Caco-2 (cell line): ENCODE measurements at regions not wholly inside any gene's neighbourhood (a gene's known extent, or its start where the extent isn't known, plus 50 kb on each side); places are given as distances from the start of the nearest gene placed in this dataset.

Source experiments
- BruUV-seq: library from RNA; stranded (reverse); fragments of 400-500 nt; replicated peaks from 2 replicates; lab custom pipeline; 2021; lab: Mats Ljungman, UMichigan
- CTCF ChIA-PET: fragments of 300-600 bp; sonication (Branson Sonifier 250); formaldehyde crosslinking; loops from one replicate; lab custom pipeline; 2022; ENCODE audit warnings: antibody characterized with exemption; lab: Charles Lee
- POLR2A ChIA-PET: fragments of 300-600 bp; sonication (Branson Sonifier 250); formaldehyde crosslinking; loops from one replicate; lab custom pipeline; 2022; ENCODE audit warnings: antibody characterized with exemption; lab: Charles Lee
- DNase-seq, 2 experiments: peaks; one replicate each; pipeline versions ENCODE4 v3.0.0 to v3.0.0-alpha.2; 2020 to 2022
- H3K27me3 ChIP-seq: replicated peaks from 2 replicates; pipeline ENCODE4 v1.6.0; 2011; ENCODE audit warnings: low read length; ENCODE audit not compliant: control insufficient read depth, insufficient read depth
- H3K36me3 ChIP-seq: 2 replicates; pipeline ENCODE4 v1.5.1; 2011; ENCODE audit warnings: low read length; ENCODE audit not compliant: control insufficient read depth, insufficient read depth
- H3K4me1 ChIP-seq: fragments of 250-450 bp; sonication (Bioruptor Pico); 2 replicates; pipeline ENCODE4 v1.5.1; 2020; ENCODE audit warnings: mild to moderate bottlenecking
- H3K4me3 ChIP-seq: 2 replicates; pipeline ENCODE4 v1.5.1; 2011; ENCODE audit warnings: low read depth, mild to moderate bottlenecking, control low read depth, low read length
- H3K9me3 ChIP-seq: fragments of 250-450 bp; sonication (Bioruptor Pico); 2 replicates; pipeline ENCODE4 v1.5.1; 2020; ENCODE audit warnings: mild to moderate bottlenecking, moderate library complexity
- H3K27ac Mint-ChIP-seq: one replicate; pipeline ENCODE4 v1.8.0; 2022; ENCODE audit warnings: mixed read lengths; ENCODE audit not compliant: unreplicated experiment
- H3K27me3 Mint-ChIP-seq: one replicate; pipeline ENCODE4 v1.8.0; 2022; ENCODE audit warnings: mixed read lengths; ENCODE audit not compliant: insufficient read depth, unreplicated experiment
- H3K36me3 Mint-ChIP-seq: one replicate; pipeline ENCODE4 v1.8.0; 2022; ENCODE audit warnings: mild to moderate bottlenecking, mixed read lengths; ENCODE audit not compliant: insufficient read depth, unreplicated experiment
- H3K4me1 Mint-ChIP-seq: one replicate; pipeline ENCODE4 v1.8.0; 2022; ENCODE audit warnings: low read depth, mixed read lengths; ENCODE audit not compliant: unreplicated experiment
- H3K4me3 Mint-ChIP-seq: one replicate; pipeline ENCODE4 v1.8.0; 2022; ENCODE audit warnings: mild to moderate bottlenecking, moderate library complexity, mixed read lengths; ENCODE audit not compliant: unreplicated experiment
- H3K9me3 Mint-ChIP-seq: one replicate; pipeline ENCODE4 v1.8.0; 2022; ENCODE audit warnings: mixed read lengths; ENCODE audit not compliant: unreplicated experiment
- intact Hi-C: fragments of 100-400 bp; cut with micrococcal nuclease; formaldehyde crosslinking; loops from one replicate; pipeline ENCODE4 v1.10.0; 2022; ENCODE audit not compliant: unreplicated experiment
- TF ChIP-seq, protein P1 (sequence below), 2 experiments: fragments of 200-600 bp in 1 of 2; IDR thresholded peaks; 1 replicate in 1 of 2; 2 replicates in 1 of 2; pipeline versions ENCODE4 v1.5.1 to v1.8.0; 2011 to 2022; ENCODE audit warnings: antibody characterized with exemption in 1 of 2, control low read depth in 1 of 2, inconsistent platforms in 1 of 2, low read depth in 1 of 2, low read length in 1 of 2, mild to moderate bottlenecking in 1 of 2, moderate library complexity in 1 of 2; ENCODE audit not compliant: insufficient read depth in 1 of 2, severe bottlenecking in 1 of 2, unreplicated experiment in 1 of 2

DNA sequence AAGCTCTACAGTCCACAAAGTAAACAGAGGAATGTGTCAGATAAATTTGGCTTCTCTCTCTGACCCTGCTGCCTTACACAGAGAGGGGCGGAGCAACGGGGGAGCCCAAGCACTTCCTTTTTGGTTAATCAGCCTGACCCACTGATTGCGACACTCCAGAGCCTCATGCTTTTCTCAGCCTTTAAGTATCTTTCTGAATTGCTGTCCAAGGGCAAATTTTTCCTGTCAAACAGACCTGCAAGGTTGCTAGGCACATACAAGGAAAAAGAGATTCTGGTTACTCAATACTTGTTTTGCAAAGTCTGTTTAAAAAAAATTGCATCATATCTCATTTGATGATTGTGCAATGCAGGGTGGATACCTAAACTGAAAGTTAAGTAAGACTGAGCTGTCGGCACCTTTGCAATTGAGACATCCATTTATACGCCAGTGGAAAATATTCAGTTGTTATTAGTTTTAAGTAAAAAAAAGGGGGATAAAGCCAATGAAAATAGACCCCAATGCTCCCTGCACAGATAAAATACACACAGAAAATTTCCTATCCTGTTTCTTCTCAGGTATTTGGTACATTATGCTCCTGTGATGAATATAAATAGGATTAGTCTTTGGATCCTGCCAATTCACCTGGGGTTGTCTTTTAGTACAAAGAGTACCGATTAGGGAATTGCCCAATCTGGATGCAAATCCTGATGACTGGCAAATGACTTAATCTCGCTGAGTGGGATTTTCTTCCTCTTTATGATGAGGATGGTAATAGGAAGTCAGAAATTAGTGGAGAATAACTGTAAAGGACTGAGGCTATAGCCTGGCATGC is 260.2 kb upstream of the TRIB2 start:
- no peak overlapping the region for H3K4me3 ChIP-seq
- H3K27me3 ChIP-seq: no peaks in the 10 kb centered on the region
- peaks cover 11% of the 10 kb centered on the region for H3K36me3 Mint-ChIP-seq
- CTCF ChIA-PET: interaction anchor here (1.0 kb wide), 1 partner anchor 23 kb away, joined by 4 read pairs; no protein-coding TSS in a partner anchor
- H3K4me1 Mint-ChIP-seq: peaks cover 23% of the 10 kb centered on the region
- H3K4me1 ChIP-seq: peaks cover 23% of the 10 kb centered on the region
- H3K36me3 ChIP-seq: no peaks in the 10 kb centered on the region
- BruUV-seq: no TSS peak
- peak; percentile 89 for DNase-seq
- H3K27me3 Mint-ChIP-seq: no peaks in the 10 kb centered on the region
- H3K9me3 Mint-ChIP-seq: no peaks in the 10 kb centered on the region
- POLR2A ChIA-PET: no interaction called here
- TF ChIP-seq, protein P1, sequence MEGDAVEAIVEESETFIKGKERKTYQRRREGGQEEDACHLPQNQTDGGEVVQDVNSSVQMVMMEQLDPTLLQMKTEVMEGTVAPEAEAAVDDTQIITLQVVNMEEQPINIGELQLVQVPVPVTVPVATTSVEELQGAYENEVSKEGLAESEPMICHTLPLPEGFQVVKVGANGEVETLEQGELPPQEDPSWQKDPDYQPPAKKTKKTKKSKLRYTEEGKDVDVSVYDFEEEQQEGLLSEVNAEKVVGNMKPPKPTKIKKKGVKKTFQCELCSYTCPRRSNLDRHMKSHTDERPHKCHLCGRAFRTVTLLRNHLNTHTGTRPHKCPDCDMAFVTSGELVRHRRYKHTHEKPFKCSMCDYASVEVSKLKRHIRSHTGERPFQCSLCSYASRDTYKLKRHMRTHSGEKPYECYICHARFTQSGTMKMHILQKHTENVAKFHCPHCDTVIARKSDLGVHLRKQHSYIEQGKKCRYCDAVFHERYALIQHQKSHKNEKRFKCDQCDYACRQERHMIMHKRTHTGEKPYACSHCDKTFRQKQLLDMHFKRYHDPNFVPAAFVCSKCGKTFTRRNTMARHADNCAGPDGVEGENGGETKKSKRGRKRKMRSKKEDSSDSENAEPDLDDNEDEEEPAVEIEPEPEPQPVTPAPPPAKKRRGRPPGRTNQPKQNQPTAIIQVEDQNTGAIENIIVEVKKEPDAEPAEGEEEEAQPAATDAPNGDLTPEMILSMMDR (IDR thresholded peaks at IDR 0.05; ENCODE audit: insufficient read depth in 1 of 2, low read depth in 1 of 2, low read length in 1 of 2, severe bottlenecking in 1 of 2, unreplicated experiment in 1 of 2): no peak
- intact Hi-C loops: loop anchor here (1.0 to 5.0 kb wide), 2 partner anchors 30 to 81 kb away; no protein-coding TSS in a partner anchor
- H3K4me3 Mint-ChIP-seq: peak overlapping the region; percentile 38
- H3K27ac Mint-ChIP-seq: peak overlapping the region; percentile 53
- H3K9me3 ChIP-seq: no peaks in the 10 kb centered on the region

DNA sequence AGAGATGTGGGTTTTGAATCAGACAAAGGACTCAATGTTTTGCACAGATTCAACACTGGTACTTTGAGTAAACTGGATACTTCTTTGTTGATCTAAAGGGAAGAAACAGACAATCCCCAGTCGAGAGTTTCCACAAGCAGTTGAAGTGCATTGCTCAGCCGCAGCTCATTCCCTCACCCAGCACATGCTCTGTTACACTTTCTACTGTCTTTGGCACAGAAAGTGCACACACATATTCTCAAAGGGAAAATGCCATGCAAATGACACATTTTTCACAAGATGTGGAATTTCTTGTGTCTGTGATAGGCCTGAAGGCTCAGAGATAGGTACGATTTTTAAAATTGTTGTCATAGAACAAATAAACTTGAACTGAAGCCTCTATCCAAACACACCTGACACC is 258.9 kb upstream of the TRIB2 start:
- Mint-ChIP-seq H3K4me3 (no peak overlapping the region), H3K4me1 (peaks cover 13% of the 10 kb centered on the region), H3K9me3 (no peaks in the 10 kb centered on the region), H3K27ac (no peak overlapping the region), H3K27me3 (no peaks in the 10 kb centered on the region), H3K36me3 (peaks cover 11% of the 10 kb centered on the region)
- intact Hi-C loops: loop anchor here (5.0 kb wide), 1 partner anchor 79 kb away; no protein-coding TSS in a partner anchor
- H3K27me3 ChIP-seq: no peaks in the 10 kb centered on the region
- no TSS peak for BruUV-seq
- H3K36me3 ChIP-seq: no peaks in the 10 kb centered on the region
- ChIA-PET POLR2A (no interaction called here), CTCF (no interaction called here)
- DNase-seq: no peak
- H3K4me3 ChIP-seq: no peak overlapping the region
- peaks cover 13% of the 10 kb centered on the region; the same call in 1 of the 2 replicates for H3K4me1 ChIP-seq
- TF ChIP-seq, protein P1 (IDR thresholded peaks at IDR 0.05; ENCODE audit: insufficient read depth in 1 of 2, low read depth in 1 of 2, low read length in 1 of 2, severe bottlenecking in 1 of 2, unreplicated experiment in 1 of 2): no peak
- H3K9me3 ChIP-seq: no peaks in the 10 kb centered on the region

DNA sequence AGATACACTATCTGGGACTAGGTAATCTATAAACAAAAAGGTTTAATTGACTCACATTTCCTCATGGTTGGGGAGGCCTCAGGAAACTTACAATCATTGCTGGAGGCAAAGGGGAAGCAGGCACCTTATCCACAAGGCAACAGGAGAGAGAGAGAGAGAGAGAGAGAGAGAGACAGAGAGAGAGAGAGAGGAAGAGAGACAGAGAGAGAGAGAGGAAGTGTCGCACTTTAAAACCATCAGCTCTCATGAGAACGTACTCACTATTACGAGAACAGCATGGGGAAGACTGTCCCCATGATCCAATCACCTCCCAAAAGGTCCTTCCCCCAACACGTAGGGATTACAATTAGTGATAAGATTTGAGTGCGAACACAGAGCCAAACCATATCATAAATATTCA is 253.5 kb upstream of the TRIB2 start:
- ChIA-PET CTCF (no interaction called here), POLR2A (no interaction called here)
- TF ChIP-seq, protein P1 (IDR thresholded peaks at IDR 0.05; ENCODE audit: insufficient read depth in 1 of 2, low read depth in 1 of 2, low read length in 1 of 2, severe bottlenecking in 1 of 2, unreplicated experiment in 1 of 2): no peak
- no peaks in the 10 kb centered on the region for H3K4me1 Mint-ChIP-seq
- H3K27me3 Mint-ChIP-seq: no peaks in the 10 kb centered on the region
- Histone ChIP-seq H3K9me3 (no peaks in the 10 kb centered on the region), H3K4me1 (no peaks in the 10 kb centered on the region), H3K27me3 (no peaks in the 10 kb centered on the region), H3K4me3 (no peak overlapping the region), H3K36me3 (no peaks in the 10 kb centered on the region)
- DNase-seq: no peak
- intact Hi-C loops: no loop called here
- no TSS peak for BruUV-seq
- H3K9me3 Mint-ChIP-seq: no peaks in the 10 kb centered on the region
- H3K36me3 Mint-ChIP-seq: no peaks in the 10 kb centered on the region
- H3K27ac Mint-ChIP-seq: no peak overlapping the region
- no peak overlapping the region for H3K4me3 Mint-ChIP-seq
